Osteoblast (primary cell): ENCODE measurements at regions not wholly inside any gene's neighbourhood (a gene's known extent, or its start where the extent isn't known, plus 50 kb on each side); places are given as distances from the start of the nearest gene placed in this dataset.

Experiments used
- DNase-seq: peaks from one replicate; pipeline ENCODE4 v3.0.0; 2011; ENCODE audit warnings: low spot score, mixed read lengths; ENCODE audit not compliant: insufficient read length; ENCODE audit errors: missing footprints
- H2AFZ ChIP-seq: 2 replicates; pipeline ENCODE4 v1.6.0; 2011; ENCODE audit warnings: mild to moderate bottlenecking, low read length
- H3K27ac ChIP-seq: 2 replicates; pipeline ENCODE4 v1.5.1; 2011; ENCODE audit warnings: mild to moderate bottlenecking, low read depth, low read length, moderate library complexity
- H3K27me3 ChIP-seq: 2 replicates; pipeline ENCODE4 v1.6.0; 2012; ENCODE audit warnings: mild to moderate bottlenecking, control low read depth, inconsistent platforms, low read length, moderate library complexity; ENCODE audit not compliant: insufficient read depth
- H3K36me3 ChIP-seq: 2 replicates; pipeline ENCODE4 v1.5.1; 2011; ENCODE audit warnings: mild to moderate bottlenecking, low read length, control low read depth, moderate library complexity; ENCODE audit not compliant: insufficient read depth
- H3K4me1 ChIP-seq: 2 replicates; pipeline ENCODE4 v1.5.1; 2011; ENCODE audit warnings: mild to moderate bottlenecking, low read length, control low read depth, moderate library complexity; ENCODE audit not compliant: insufficient read depth
- H3K4me2 ChIP-seq: 2 replicates; pipeline ENCODE4 v1.6.0; 2011; ENCODE audit warnings: mild to moderate bottlenecking, low read length; ENCODE audit not compliant: insufficient read depth
- H3K4me3 ChIP-seq: fragments of 200-600 bp; sonication (generic); 3 replicates; pipeline ENCODE4 v1.5.1; 2012; ENCODE audit warnings: mild to moderate bottlenecking, low read length, inconsistent platforms; ENCODE audit not compliant: insufficient read depth
- H3K79me2 ChIP-seq: 2 replicates; pipeline ENCODE4 v1.6.0; 2012; ENCODE audit warnings: mild to moderate bottlenecking, low read length, control low read depth, inconsistent platforms; ENCODE audit not compliant: insufficient read depth
- H3K9me3 ChIP-seq: 2 replicates; pipeline ENCODE4 v1.5.1; 2011; ENCODE audit warnings: low read depth, low read length, control low read depth
- H4K20me1 ChIP-seq: 2 replicates; pipeline ENCODE4 v1.6.0; 2012; ENCODE audit warnings: mild to moderate bottlenecking, low read length, control low read depth; ENCODE audit not compliant: insufficient read depth
- CTCF ChIP-seq: IDR thresholded peaks from 2 replicates; pipeline ENCODE4 v1.5.1; 2011; ENCODE audit warnings: mild to moderate bottlenecking, low read depth, low read length, moderate library complexity; ENCODE audit errors: extremely low read depth

- no peak overlapping the region for H3K27ac ChIP-seq
- DNase-seq, result no peak
- H3K4me2 ChIP-seq, result no peak overlapping the region
- no peak overlapping the region for H3K4me3 ChIP-seq
- no peak for TF ChIP-seq CTCF
- H3K4me1 ChIP-seq, result no peaks in the 10 kb centered on the region
- H3K36me3 ChIP-seq, result no peaks in the 10 kb centered on the region
- H2AFZ ChIP-seq, result peak overlapping the region; percentile 35
- H3K27me3 ChIP-seq, result no peaks in the 10 kb centered on the region
- H3K9me3 ChIP-seq, result no peaks in the 10 kb centered on the region
- no peaks in the 10 kb centered on the region for H4K20me1 ChIP-seq
- no peaks in the 10 kb centered on the region for H3K79me2 ChIP-seq
Observed at GRCh38 chr3:29156086-29156715, 124.7 kb upstream of the RBMS3 start.

- Histone ChIP-seq H3K79me2 (no peaks in the 10 kb centered on the region), H3K36me3 (no peaks in the 10 kb centered on the region), H3K4me2 (no peak overlapping the region), H2AFZ (no peak overlapping the region), H3K9me3 (no peaks in the 10 kb centered on the region), H3K4me3 (no peak overlapping the region), H3K4me1 (no peaks in the 10 kb centered on the region), H3K27ac (no peak overlapping the region), H4K20me1 (no peaks in the 10 kb centered on the region), H3K27me3 (no peaks in the 10 kb centered on the region)
- TF ChIP-seq CTCF, result no peak
- no peak for DNase-seq
Observed at GRCh38 chr3:29164825-29165224, 116.0 kb upstream of the RBMS3 start.

- no peaks in the 10 kb centered on the region for H4K20me1 ChIP-seq
- no peak for TF ChIP-seq CTCF
Observed at GRCh38 chr3:29167180-29167579, 113.7 kb upstream of the RBMS3 start.

GRCh38 chr3:29168081-29168480 is 112.8 kb upstream of the RBMS3 start:
- no peak overlapping the region for H3K27ac ChIP-seq
- no peak overlapping the region for H3K4me3 ChIP-seq
- TF ChIP-seq CTCF, result no peak
- no peaks in the 10 kb centered on the region for H3K27me3 ChIP-seq
- DNase-seq, result no peak
- no peaks in the 10 kb centered on the region for H3K79me2 ChIP-seq
- no peaks in the 10 kb centered on the region for H4K20me1 ChIP-seq
- H3K36me3 ChIP-seq, result no peaks in the 10 kb centered on the region
- no peak overlapping the region for H3K4me2 ChIP-seq
- H2AFZ ChIP-seq, result no peak overlapping the region
- no peaks in the 10 kb centered on the region for H3K9me3 ChIP-seq
- H3K4me1 ChIP-seq, result peaks cover 15% of the 10 kb centered on the region

More at GRCh38 chr3:29167180-29167579, 113.7 kb upstream of the RBMS3 start:
- no peaks in the 10 kb centered on the region for H3K79me2 ChIP-seq
- no peak for DNase-seq
- no peak overlapping the region for H3K4me2 ChIP-seq
- no peak overlapping the region for H2AFZ ChIP-seq
- no peak overlapping the region for H3K27ac ChIP-seq
- H3K27me3 ChIP-seq, result no peaks in the 10 kb centered on the region
- H3K36me3 ChIP-seq, result no peaks in the 10 kb centered on the region
- no peaks in the 10 kb centered on the region for H3K9me3 ChIP-seq
- no peak overlapping the region for H3K4me3 ChIP-seq
- H3K4me1 ChIP-seq, result peaks cover 15% of the 10 kb centered on the region
